ENCODE measurements at regions not wholly inside any gene's neighbourhood (a gene's known extent, or its start where the extent isn't known, plus 50 kb on each side); places are given as distances from the start of the nearest gene placed in this dataset.
"Not testable (repeated sequence)": the region's sequence is repeated elsewhere in the genome, so short reads cannot be mapped to it uniquely, and the experiment has no call there.

DNA sequence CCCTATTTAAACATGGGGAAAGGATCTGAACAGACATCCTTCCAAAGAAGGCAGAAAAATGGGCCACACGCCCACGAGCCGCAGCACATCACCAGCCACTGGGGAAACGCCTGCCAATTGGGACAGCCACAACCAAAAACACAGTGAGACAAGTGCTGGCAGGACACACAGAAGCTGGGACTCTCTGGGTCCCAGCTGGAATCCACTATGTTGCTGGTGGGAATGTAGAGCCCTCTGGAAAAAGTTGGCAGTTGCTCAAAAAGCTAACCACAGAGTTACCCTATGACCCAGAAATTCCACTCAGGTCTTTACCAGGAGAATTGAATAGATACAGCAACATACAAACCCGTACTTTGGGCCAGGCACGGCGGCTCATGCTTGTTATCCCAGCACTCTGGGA lies 5355.6 kb upstream of the TPTE start:
- DNase-seq; in situ Hi-C loops (cut with HindIII; ENCODE audit: low pct_ligation_motif_present, low pct_unique_long_range_greater_than_20kb, low sequenced_read_pairs): not testable (repeated sequence)

Data from ACHN (cell line).